Thoracic aorta (tissue), 2 donors: ENCODE measurements at regions not wholly inside any gene's neighbourhood (a gene's known extent, or its start where the extent isn't known, plus 50 kb on each side); places are given as distances from the start of the nearest gene placed in this dataset.

Experiments used
- ATAC-seq: fragments of 150-250 bp; one replicate; pipeline ENCODE4 v1.8.0; 2017; ENCODE audit warnings: low read depth; ENCODE audit not compliant: insufficient number of reproducible peaks, low FRiP score
- DNase-seq: peaks from one replicate; pipeline ENCODE4 v3.0.0-alpha.2; 2020; ENCODE audit warnings: low spot score
- H3K27ac ChIP-seq, 2 donors: fragments of 200-600 bp; sonication (generic); 1 replicate in 1 of 2; 2 replicates in 1 of 2; pipeline ENCODE4 v1.5.1; 2016; ENCODE audit warnings: mild to moderate bottlenecking in 2 of 2, moderate library complexity in 2 of 2
- H3K27me3 ChIP-seq: fragments of 200-600 bp; sonication (generic); replicated peaks from 2 replicates; pipeline ENCODE4 v1.6.0; 2016; ENCODE audit warnings: mild to moderate bottlenecking; ENCODE audit not compliant: insufficient read depth
- H3K36me3 ChIP-seq: fragments of 200-600 bp; sonication (generic); one replicate; pipeline ENCODE4 v1.5.1; 2016
- H3K4me1 ChIP-seq, 2 donors: fragments of 200-600 bp; sonication (generic); 1 replicate in 1 of 2; 2 replicates in 1 of 2; pipeline versions ENCODE4 v1.5.1 to v1.6.0; 2016; ENCODE audit warnings: low read depth in 2 of 2, mild to moderate bottlenecking in 1 of 2; ENCODE audit not compliant: control insufficient read depth in 1 of 2
- H3K4me3 ChIP-seq: fragments of 200-600 bp; sonication (generic); 2 replicates; pipeline ENCODE4 v1.5.1; 2016; ENCODE audit warnings: mild to moderate bottlenecking
- H3K9me3 ChIP-seq: fragments of 200-600 bp; sonication (generic); 2 replicates; pipeline ENCODE4 v1.5.1; 2016
- CTCF ChIP-seq: fragments of 200-600 bp; sonication (generic); IDR thresholded peaks from one replicate; pipeline ENCODE4 v1.5.1; 2019; ENCODE audit warnings: antibody characterized with exemption

- no peaks in the 10 kb centered on the region for H3K4me1 ChIP-seq
- TF ChIP-seq CTCF = no peak
- H3K4me3 ChIP-seq = no peak overlapping the region
- no peaks in the 10 kb centered on the region for H3K36me3 ChIP-seq
- DNase-seq (no peak), ATAC-seq (no peak)
- H3K9me3 ChIP-seq = no peaks in the 10 kb centered on the region
- H3K27ac ChIP-seq = no peak overlapping the region
- no peaks in the 10 kb centered on the region for H3K27me3 ChIP-seq
These were observed 205.3 kb upstream of the TSHZ2 start for GRCh38 chr20:52766645-52767435.

- no peak overlapping the region for H3K27ac ChIP-seq
- DNase-seq (no peak), ATAC-seq (no peak)
- no peaks in the 10 kb centered on the region for H3K4me1 ChIP-seq
- TF ChIP-seq CTCF = no peak
- H3K27me3 ChIP-seq = no peaks in the 10 kb centered on the region
- no peaks in the 10 kb centered on the region for H3K36me3 ChIP-seq
- H3K4me3 ChIP-seq = no peak overlapping the region
- no peaks in the 10 kb centered on the region for H3K9me3 ChIP-seq
These were observed 208.8 kb upstream of the TSHZ2 start for GRCh38 chr20:52763321-52763853.

- no peak for DNase-seq
- no peak for ATAC-seq
- Histone ChIP-seq H3K4me1 (no peaks in the 10 kb centered on the region), H3K27me3 (no peaks in the 10 kb centered on the region), H3K36me3 (no peaks in the 10 kb centered on the region), H3K9me3 (no peaks in the 10 kb centered on the region), H3K27ac (no peak overlapping the region), H3K4me3 (no peak overlapping the region)
- no peak for TF ChIP-seq CTCF
These were observed 210.3 kb upstream of the TSHZ2 start for GRCh38 chr20:52761867-52762266.

GRCh38 chr20:52760791-52761190, 211.4 kb upstream of the TSHZ2 start:
- TF ChIP-seq CTCF = no peak
- Histone ChIP-seq H3K9me3 (no peaks in the 10 kb centered on the region), H3K27ac (no peak overlapping the region), H3K4me1 (no peaks in the 10 kb centered on the region), H3K36me3 (no peaks in the 10 kb centered on the region), H3K27me3 (no peaks in the 10 kb centered on the region), H3K4me3 (no peak overlapping the region)
- DNase-seq = no peak
- no peak for ATAC-seq

GRCh38 chr20:52757411-52757810, 214.7 kb upstream of the TSHZ2 start:
- Histone ChIP-seq H3K9me3 (no peaks in the 10 kb centered on the region), H3K27me3 (no peaks in the 10 kb centered on the region), H3K27ac (no peak overlapping the region), H3K4me3 (no peak overlapping the region), H3K4me1 (no peaks in the 10 kb centered on the region), H3K36me3 (no peaks in the 10 kb centered on the region)
- no peak for TF ChIP-seq CTCF
- DNase-seq (no peak), ATAC-seq (no peak)
